CD4-positive, alpha-beta T cell (primary cell): ENCODE measurements at regions not wholly inside any gene's neighbourhood (a gene's known extent, or its start where the extent isn't known, plus 50 kb on each side); places are given as distances from the start of the nearest gene placed in this dataset.
"Not testable (repeated sequence)": the region's sequence is repeated elsewhere in the genome, so short reads cannot be mapped to it uniquely, and the experiment has no call there.

Source experiments
- ATAC-seq: fragments of 200-7000 bp; cut with Tn5 transposase; one replicate; pipeline ENCODE4 v1.10.0; 2022; ENCODE audit warnings: mild to moderate bottlenecking; ENCODE audit not compliant: poor library complexity
- CTCF ChIA-PET: fragments of 350-600 bp; sonication (Branson Sonifier 250); formaldehyde crosslinking; loops from one replicate; lab custom pipeline; 2021; ENCODE audit warnings: antibody characterized with exemption, inconsistent platforms; lab: Charles Lee
- POLR2A ChIA-PET: fragments of 350-600 bp; sonication (Branson Sonifier 250); formaldehyde crosslinking; loops from one replicate; lab custom pipeline; 2021; ENCODE audit warnings: antibody characterized with exemption, inconsistent platforms; lab: Charles Lee
- DNase-seq, 14 experiments: peaks; one replicate each; pipeline ENCODE4 v3.0.0-alpha.2; 2013 to 2020; ENCODE audit warnings: mixed read lengths in 2 of 14
- H3K27ac ChIP-seq, 2 donors: one replicate each; pipeline versions ENCODE4 v1.5.1 to v1.7.0; 2013; ENCODE audit warnings: low read length in 2 of 2, low read depth in 1 of 2, mild to moderate bottlenecking in 1 of 2
- H3K27me3 ChIP-seq, 2 experiments: 1 replicate in 1 of 2; 2 replicates in 1 of 2; pipeline versions ENCODE4 v1.6.1 to v1.7.0; 2013; ENCODE audit warnings: low read length in 2 of 2, control low read depth in 1 of 2, mild to moderate bottlenecking in 1 of 2, moderate library complexity in 1 of 2; ENCODE audit not compliant: insufficient read depth in 2 of 2, control insufficient read depth in 1 of 2
- H3K36me3 ChIP-seq: one replicate; pipeline ENCODE4 v1.6.1; 2013; ENCODE audit warnings: low read length, control low read depth; ENCODE audit not compliant: insufficient read depth
- H3K4me1 ChIP-seq: one replicate; pipeline ENCODE4 v1.6.1; 2013; ENCODE audit warnings: low read length, control low read depth; ENCODE audit not compliant: insufficient read depth
- H3K4me3 ChIP-seq: one replicate; pipeline ENCODE4 v1.5.1; 2013; ENCODE audit warnings: mild to moderate bottlenecking, low read length, moderate library complexity
- H3K9me3 ChIP-seq, 2 experiments: 1 replicate in 1 of 2; 2 replicates in 1 of 2; pipeline versions ENCODE4 v1.6.1 to v1.7.0; 2013; ENCODE audit warnings: low read length in 2 of 2, mild to moderate bottlenecking in 2 of 2, control low read depth in 1 of 2, moderate library complexity in 1 of 2; ENCODE audit not compliant: control insufficient read depth in 1 of 2, insufficient read depth in 1 of 2
- H3K27ac Mint-ChIP-seq: one replicate; pipeline ENCODE4 v1.8.0; 2020; ENCODE audit warnings: mixed read lengths
- H3K27me3 Mint-ChIP-seq: one replicate; pipeline ENCODE4 v1.8.0; 2021; ENCODE audit warnings: mixed read lengths
- H3K36me3 Mint-ChIP-seq: one replicate; pipeline ENCODE4 v1.8.0; 2021; ENCODE audit warnings: low read depth, mixed read lengths
- H3K4me1 Mint-ChIP-seq: one replicate; pipeline ENCODE4 v1.8.0; 2021; ENCODE audit warnings: low read depth, mixed read lengths
- H3K4me3 Mint-ChIP-seq: one replicate; pipeline ENCODE4 v1.8.0; 2020; ENCODE audit warnings: mild to moderate bottlenecking, mixed read lengths
- H3K9me3 Mint-ChIP-seq: one replicate; pipeline ENCODE4 v1.8.0; 2020; ENCODE audit warnings: mixed read lengths
- intact Hi-C, 2 experiments: fragments of 100-400 bp; cut with DNase I in 1 of 2; cut with micrococcal nuclease in 1 of 2; formaldehyde crosslinking; loops; one replicate each; pipeline versions ENCODE4 v1.15.1 to v1.9.0; 2023 to 2025; cut with DNase I, micrococcal nuclease
- TF ChIP-seq, protein P1 (sequence below): fragments of 200-600 bp; IDR thresholded peaks from one replicate; pipeline ENCODE4 v1.8.0; 2022; ENCODE audit warnings: antibody characterized with exemption, mild to moderate bottlenecking

- peaks cover 19% of the 10 kb centered on the region for H3K9me3 Mint-ChIP-seq
- DNase-seq (no peak), ATAC-seq (no peak)
- Histone ChIP-seq H3K9me3 (no peaks in the 10 kb centered on the region), H3K27ac (no peak overlapping the region), H3K27me3 (no peaks in the 10 kb centered on the region), H3K36me3 (no peaks in the 10 kb centered on the region), H3K4me3 (no peak overlapping the region), H3K4me1 (no peaks in the 10 kb centered on the region)
- intact Hi-C loops = no loop called here
- H3K27me3 Mint-ChIP-seq = no peaks in the 10 kb centered on the region
- TF ChIP-seq, protein P1, sequence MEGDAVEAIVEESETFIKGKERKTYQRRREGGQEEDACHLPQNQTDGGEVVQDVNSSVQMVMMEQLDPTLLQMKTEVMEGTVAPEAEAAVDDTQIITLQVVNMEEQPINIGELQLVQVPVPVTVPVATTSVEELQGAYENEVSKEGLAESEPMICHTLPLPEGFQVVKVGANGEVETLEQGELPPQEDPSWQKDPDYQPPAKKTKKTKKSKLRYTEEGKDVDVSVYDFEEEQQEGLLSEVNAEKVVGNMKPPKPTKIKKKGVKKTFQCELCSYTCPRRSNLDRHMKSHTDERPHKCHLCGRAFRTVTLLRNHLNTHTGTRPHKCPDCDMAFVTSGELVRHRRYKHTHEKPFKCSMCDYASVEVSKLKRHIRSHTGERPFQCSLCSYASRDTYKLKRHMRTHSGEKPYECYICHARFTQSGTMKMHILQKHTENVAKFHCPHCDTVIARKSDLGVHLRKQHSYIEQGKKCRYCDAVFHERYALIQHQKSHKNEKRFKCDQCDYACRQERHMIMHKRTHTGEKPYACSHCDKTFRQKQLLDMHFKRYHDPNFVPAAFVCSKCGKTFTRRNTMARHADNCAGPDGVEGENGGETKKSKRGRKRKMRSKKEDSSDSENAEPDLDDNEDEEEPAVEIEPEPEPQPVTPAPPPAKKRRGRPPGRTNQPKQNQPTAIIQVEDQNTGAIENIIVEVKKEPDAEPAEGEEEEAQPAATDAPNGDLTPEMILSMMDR = no peak
- no peak overlapping the region for H3K4me3 Mint-ChIP-seq
- ChIA-PET CTCF (interaction anchor here (0.6 kb wide), 1 partner anchor 113 kb away, joined by 3 read pairs; no protein-coding TSS in a partner anchor), POLR2A (no interaction called here)
- no peak overlapping the region for H3K27ac Mint-ChIP-seq
- H3K36me3 Mint-ChIP-seq = no peaks in the 10 kb centered on the region
- H3K4me1 Mint-ChIP-seq = no peaks in the 10 kb centered on the region
These were observed 661.7 kb upstream of the RAG2 start for GRCh38 chr11:37259734-37260133.

DNA sequence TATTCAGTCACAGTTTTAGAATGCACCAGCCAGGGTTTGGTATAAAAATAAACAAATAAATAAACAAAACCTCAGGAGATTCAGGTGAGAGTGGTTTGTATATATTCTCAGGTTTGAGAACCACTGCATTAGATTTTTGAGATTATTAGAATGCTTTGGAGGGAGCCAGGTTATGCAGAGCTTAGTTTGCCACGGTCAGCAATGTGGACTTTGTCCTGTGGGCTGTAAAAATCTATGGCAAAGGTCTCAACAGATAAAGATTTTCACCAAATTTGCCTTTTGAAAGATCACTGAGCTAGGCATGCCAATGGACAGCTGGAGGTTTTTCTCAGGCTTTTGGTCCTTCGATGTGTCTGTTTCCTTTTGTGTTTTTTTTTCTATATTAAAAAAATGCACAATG, 650.1 kb upstream of the RAG2 start:
- Mint-ChIP-seq H3K27ac (no peak overlapping the region), H3K4me1 (no peaks in the 10 kb centered on the region), H3K4me3 (no peak overlapping the region), H3K27me3 (no peaks in the 10 kb centered on the region), H3K36me3 (no peaks in the 10 kb centered on the region), H3K9me3 (peaks cover 13% of the 10 kb centered on the region)
- ATAC-seq (no peak), DNase-seq (no peak)
- Histone ChIP-seq H3K4me3 (no peak overlapping the region), H3K27ac (no peak overlapping the region), H3K27me3 (no peaks in the 10 kb centered on the region), H3K36me3 (no peaks in the 10 kb centered on the region), H3K4me1 (no peaks in the 10 kb centered on the region), H3K9me3 (peaks cover 0 to 9% of the 10 kb centered on the region in 2 experiments)
- intact Hi-C loops = no loop called here
- TF ChIP-seq, protein P1 = no peak
- POLR2A ChIA-PET = no interaction called here
- CTCF ChIA-PET = no interaction called here

DNA sequence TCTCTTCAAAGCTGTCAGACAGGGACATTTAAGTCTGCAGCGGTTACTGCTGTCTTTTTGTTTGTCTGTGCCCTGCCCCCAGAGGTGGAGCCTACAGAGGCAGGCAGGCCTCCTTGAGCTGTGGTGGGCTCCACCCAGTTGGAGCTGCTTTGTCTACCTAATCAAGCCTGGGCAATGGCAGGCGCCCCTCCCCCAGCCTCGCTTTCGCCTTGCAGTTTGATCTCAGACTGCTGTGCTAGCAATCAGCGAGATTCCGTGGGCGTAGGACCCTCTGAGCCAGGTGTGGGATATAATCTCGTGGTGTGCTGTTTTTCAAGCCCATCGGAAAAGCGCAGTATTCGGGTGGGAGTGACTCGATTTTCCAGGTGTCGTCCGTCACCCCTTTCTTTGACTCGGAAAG, 648.1 kb upstream of the RAG2 start:
- ATAC-seq, H3K36me3 Mint-ChIP-seq, H3K27me3 ChIP-seq, intact Hi-C loops, H3K27me3 Mint-ChIP-seq, H3K36me3 ChIP-seq, H3K9me3 Mint-ChIP-seq, H3K4me3 ChIP-seq, H3K4me1 Mint-ChIP-seq, H3K9me3 ChIP-seq, DNase-seq, H3K27ac Mint-ChIP-seq, CTCF ChIA-PET, H3K4me3 Mint-ChIP-seq, H3K27ac ChIP-seq, H3K4me1 ChIP-seq, POLR2A ChIA-PET: not testable (repeated sequence)

DNA sequence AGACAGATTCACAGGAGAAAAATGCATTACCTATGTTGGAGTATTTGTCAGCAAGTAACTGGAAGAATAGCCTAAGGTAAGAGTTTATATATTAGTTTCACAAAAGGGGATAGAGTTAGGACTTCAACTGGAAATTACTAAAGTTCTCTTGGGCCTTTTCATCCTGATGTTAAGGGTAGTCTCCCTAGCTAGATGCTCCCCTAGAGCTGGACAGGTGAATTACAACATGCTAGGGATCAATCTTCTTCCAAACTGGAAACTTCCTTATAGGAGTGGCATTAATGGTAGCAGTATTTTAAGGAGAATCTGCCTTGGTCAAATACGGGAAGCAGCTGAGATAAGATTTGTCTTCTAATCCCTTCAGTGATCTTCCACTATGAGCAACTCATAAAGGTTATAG, 632.8 kb upstream of the RAG2 start:
- H3K4me1 Mint-ChIP-seq = no peaks in the 10 kb centered on the region
- Histone ChIP-seq H3K4me3 (no peak overlapping the region), H3K36me3 (no peaks in the 10 kb centered on the region), H3K27me3 (no peaks in the 10 kb centered on the region), H3K27ac (no peak overlapping the region), H3K9me3 (no peaks in the 10 kb centered on the region), H3K4me1 (no peaks in the 10 kb centered on the region)
- intact Hi-C loops = no loop called here
- H3K36me3 Mint-ChIP-seq = no peaks in the 10 kb centered on the region
- DNase-seq (no peak), ATAC-seq (no peak)
- TF ChIP-seq, protein P1 = no peak
- POLR2A ChIA-PET = no interaction called here
- H3K4me3 Mint-ChIP-seq = no peak overlapping the region
- H3K27me3 Mint-ChIP-seq = no peaks in the 10 kb centered on the region
- no peak overlapping the region for H3K27ac Mint-ChIP-seq
- CTCF ChIA-PET = no interaction called here
- H3K9me3 Mint-ChIP-seq = peaks cover 11% of the 10 kb centered on the region
